Panc1 (cell line): ENCODE measurements at regions not wholly inside any gene's neighbourhood (a gene's known extent, or its start where the extent isn't known, plus 50 kb on each side); places are given as distances from the start of the nearest gene placed in this dataset.

Experiments used
- ATAC-seq: fragments of 200-7000 bp; cut with Tn5 transposase; 2 replicates; pipeline ENCODE4 v1.9.1; 2020; ENCODE audit warnings: mild to moderate bottlenecking, moderate library complexity
- BruUV-seq: library from RNA; stranded (reverse); fragments of 400-500 nt; replicated peaks from 2 replicates; lab custom pipeline; 2021; lab: Mats Ljungman, UMichigan
- CTCF ChIA-PET: fragments of 300-600 bp; sonication (Branson Sonifier 250); formaldehyde crosslinking; loops from one replicate; lab custom pipeline; 2022; ENCODE audit warnings: antibody characterized with exemption; lab: Charles Lee
- POLR2A ChIA-PET: fragments of 300-600 bp; sonication (Branson Sonifier 250); formaldehyde crosslinking; loops from one replicate; lab custom pipeline; 2022; ENCODE audit warnings: antibody characterized with exemption; lab: Charles Lee
- DNase-seq: peaks from one replicate; pipeline ENCODE4 v3.0.0-alpha.2; 2010; ENCODE audit warnings: low read depth, low spot score
- H3K27ac ChIP-seq: 2 replicates; pipeline ENCODE4 v1.5.1; 2011; ENCODE audit warnings: mild to moderate bottlenecking, low read length, inconsistent platforms
- H3K27me3 ChIP-seq: fragments of 200-500 bp; sonication (Bioruptor generic); 2 replicates; pipeline ENCODE4 v1.6.0; 2014; ENCODE audit warnings: low read length, inconsistent platforms; ENCODE audit not compliant: control insufficient read depth, insufficient read depth
- H3K36me3 ChIP-seq: fragments of 200-500 bp; sonication (Bioruptor generic); 2 replicates; pipeline ENCODE4 v1.5.1; 2014; ENCODE audit warnings: inconsistent platforms, mild to moderate bottlenecking, low read length, moderate library complexity; ENCODE audit not compliant: control insufficient read depth, insufficient read depth
- H3K4me1 ChIP-seq: 2 replicates; pipeline ENCODE4 v1.5.1; 2011; ENCODE audit warnings: inconsistent platforms, mild to moderate bottlenecking, low read length, moderate library complexity; ENCODE audit not compliant: control insufficient read depth, insufficient read depth
- H3K4me3 ChIP-seq, 2 experiments: 2 replicates each; pipeline ENCODE4 v1.5.1; 2011 to 2012; ENCODE audit warnings: low read depth in 2 of 2, low read length in 2 of 2, mild to moderate bottlenecking in 2 of 2, inconsistent platforms in 1 of 2, moderate library complexity in 1 of 2
- H3K9me3 ChIP-seq: fragments of 200-500 bp; sonication (Bioruptor generic); 2 replicates; pipeline ENCODE4 v1.5.1; 2014; ENCODE audit warnings: low read depth, mild to moderate bottlenecking, inconsistent platforms, low read length, moderate library complexity; ENCODE audit not compliant: control insufficient read depth, insufficient read depth
- POLR2AphosphoS5 ChIP-seq: IDR thresholded peaks from 2 replicates; pipeline ENCODE4 v1.6.1; 2012; ENCODE audit warnings: mild to moderate bottlenecking, low read depth, low read length, moderate library complexity
- SIN3A ChIP-seq: IDR thresholded peaks from 2 replicates; pipeline ENCODE4 v1.6.1; 2012; ENCODE audit warnings: low read depth, mild to moderate bottlenecking, low read length, moderate library complexity, borderline replicate concordance; ENCODE audit not compliant: insufficient read depth
- TCF7L2 ChIP-seq: IDR thresholded peaks from 2 replicates; pipeline ENCODE4 v1.6.1; 2011; ENCODE audit warnings: mild to moderate bottlenecking, low read depth, low read length, inconsistent platforms
- in situ Hi-C: cut with HindIII; loops from 2 replicates; pipeline ENCODE4 v1.10.0; 2016; ENCODE audit warnings: low sequenced_read_pairs, low pct_unique_long_range_greater_than_20kb
- intact Hi-C: fragments of 100-400 bp; cut with micrococcal nuclease; formaldehyde crosslinking; loops from one replicate; pipeline ENCODE4 v1.10.0; 2022; ENCODE audit not compliant: unreplicated experiment
- TF ChIP-seq, protein P1 (sequence below), 2 experiments: IDR thresholded peaks; 2 replicates each; pipeline ENCODE4 v1.6.1; 2011 to 2012; ENCODE audit warnings: low read depth in 2 of 2, control low read depth in 1 of 2, low read length in 1 of 2, mild to moderate bottlenecking in 1 of 2, moderate library complexity in 1 of 2; ENCODE audit not compliant: insufficient read depth in 1 of 2
- TF ChIP-seq, protein P2 (sequence below): fragments of 450-650 bp; IDR thresholded peaks from 2 replicates; pipeline ENCODE4 v1.5.1; 2017; ENCODE audit warnings: mild to moderate bottlenecking

DNA sequence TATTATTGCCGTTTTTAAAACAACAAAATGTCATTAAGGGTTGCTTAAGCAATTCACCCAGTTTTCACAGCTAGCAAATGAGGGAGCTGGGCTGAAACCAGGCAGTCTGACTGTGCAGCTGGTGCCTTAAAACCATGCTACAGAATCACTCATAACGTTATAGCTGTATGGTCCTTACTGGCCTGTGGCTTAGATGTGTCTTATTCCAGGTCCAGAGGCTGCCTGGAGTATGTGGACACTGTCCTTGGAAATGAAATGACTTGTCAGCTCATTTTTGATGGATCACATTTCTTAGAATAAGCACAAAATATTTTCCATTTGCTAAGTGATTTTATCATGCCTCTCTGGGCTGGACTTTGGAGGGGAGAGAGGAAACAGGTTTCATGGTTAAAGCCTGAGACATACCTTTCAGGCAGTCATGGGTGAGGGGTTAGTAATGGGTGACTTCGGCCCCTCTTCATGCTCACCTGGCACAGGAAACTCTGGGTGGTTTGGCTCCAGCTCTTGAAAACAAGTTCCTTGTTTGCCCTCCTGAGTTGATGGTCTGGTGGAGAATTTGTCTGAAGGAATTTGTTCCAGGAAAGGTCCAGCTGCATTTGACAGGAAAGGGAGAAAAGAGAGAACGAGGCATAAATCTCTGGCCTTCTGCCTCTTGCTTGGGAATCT is 823.2 kb downstream of the DHX35 start:
- in situ Hi-C loops (no loop called here), intact Hi-C loops (no loop called here)
- BruUV-seq: no TSS peak
- Histone ChIP-seq H3K4me1 (no peaks in the 10 kb centered on the region), H3K9me3 (no peaks in the 10 kb centered on the region), H3K4me3 (no peak overlapping the region), H3K27ac (no peak overlapping the region), H3K36me3 (no peaks in the 10 kb centered on the region), H3K27me3 (no peaks in the 10 kb centered on the region)
- ChIA-PET POLR2A (no interaction called here), CTCF (no interaction called here)
- TF ChIP-seq, protein P1, sequence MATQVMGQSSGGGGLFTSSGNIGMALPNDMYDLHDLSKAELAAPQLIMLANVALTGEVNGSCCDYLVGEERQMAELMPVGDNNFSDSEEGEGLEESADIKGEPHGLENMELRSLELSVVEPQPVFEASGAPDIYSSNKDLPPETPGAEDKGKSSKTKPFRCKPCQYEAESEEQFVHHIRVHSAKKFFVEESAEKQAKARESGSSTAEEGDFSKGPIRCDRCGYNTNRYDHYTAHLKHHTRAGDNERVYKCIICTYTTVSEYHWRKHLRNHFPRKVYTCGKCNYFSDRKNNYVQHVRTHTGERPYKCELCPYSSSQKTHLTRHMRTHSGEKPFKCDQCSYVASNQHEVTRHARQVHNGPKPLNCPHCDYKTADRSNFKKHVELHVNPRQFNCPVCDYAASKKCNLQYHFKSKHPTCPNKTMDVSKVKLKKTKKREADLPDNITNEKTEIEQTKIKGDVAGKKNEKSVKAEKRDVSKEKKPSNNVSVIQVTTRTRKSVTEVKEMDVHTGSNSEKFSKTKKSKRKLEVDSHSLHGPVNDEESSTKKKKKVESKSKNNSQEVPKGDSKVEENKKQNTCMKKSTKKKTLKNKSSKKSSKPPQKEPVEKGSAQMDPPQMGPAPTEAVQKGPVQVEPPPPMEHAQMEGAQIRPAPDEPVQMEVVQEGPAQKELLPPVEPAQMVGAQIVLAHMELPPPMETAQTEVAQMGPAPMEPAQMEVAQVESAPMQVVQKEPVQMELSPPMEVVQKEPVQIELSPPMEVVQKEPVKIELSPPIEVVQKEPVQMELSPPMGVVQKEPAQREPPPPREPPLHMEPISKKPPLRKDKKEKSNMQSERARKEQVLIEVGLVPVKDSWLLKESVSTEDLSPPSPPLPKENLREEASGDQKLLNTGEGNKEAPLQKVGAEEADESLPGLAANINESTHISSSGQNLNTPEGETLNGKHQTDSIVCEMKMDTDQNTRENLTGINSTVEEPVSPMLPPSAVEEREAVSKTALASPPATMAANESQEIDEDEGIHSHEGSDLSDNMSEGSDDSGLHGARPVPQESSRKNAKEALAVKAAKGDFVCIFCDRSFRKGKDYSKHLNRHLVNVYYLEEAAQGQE (IDR thresholded peaks at IDR 0.05; ENCODE audit: insufficient read depth in 1 of 2, low read depth in 2 of 2, low read length in 1 of 2): no peak
- TF ChIP-seq SIN3A (no peak), POLR2AphosphoS5 (no peak), TCF7L2 (no peak)
- TF ChIP-seq, protein P2, sequence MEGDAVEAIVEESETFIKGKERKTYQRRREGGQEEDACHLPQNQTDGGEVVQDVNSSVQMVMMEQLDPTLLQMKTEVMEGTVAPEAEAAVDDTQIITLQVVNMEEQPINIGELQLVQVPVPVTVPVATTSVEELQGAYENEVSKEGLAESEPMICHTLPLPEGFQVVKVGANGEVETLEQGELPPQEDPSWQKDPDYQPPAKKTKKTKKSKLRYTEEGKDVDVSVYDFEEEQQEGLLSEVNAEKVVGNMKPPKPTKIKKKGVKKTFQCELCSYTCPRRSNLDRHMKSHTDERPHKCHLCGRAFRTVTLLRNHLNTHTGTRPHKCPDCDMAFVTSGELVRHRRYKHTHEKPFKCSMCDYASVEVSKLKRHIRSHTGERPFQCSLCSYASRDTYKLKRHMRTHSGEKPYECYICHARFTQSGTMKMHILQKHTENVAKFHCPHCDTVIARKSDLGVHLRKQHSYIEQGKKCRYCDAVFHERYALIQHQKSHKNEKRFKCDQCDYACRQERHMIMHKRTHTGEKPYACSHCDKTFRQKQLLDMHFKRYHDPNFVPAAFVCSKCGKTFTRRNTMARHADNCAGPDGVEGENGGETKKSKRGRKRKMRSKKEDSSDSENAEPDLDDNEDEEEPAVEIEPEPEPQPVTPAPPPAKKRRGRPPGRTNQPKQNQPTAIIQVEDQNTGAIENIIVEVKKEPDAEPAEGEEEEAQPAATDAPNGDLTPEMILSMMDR: no peak
- ATAC-seq: no peak
- no peak for DNase-seq

DNA sequence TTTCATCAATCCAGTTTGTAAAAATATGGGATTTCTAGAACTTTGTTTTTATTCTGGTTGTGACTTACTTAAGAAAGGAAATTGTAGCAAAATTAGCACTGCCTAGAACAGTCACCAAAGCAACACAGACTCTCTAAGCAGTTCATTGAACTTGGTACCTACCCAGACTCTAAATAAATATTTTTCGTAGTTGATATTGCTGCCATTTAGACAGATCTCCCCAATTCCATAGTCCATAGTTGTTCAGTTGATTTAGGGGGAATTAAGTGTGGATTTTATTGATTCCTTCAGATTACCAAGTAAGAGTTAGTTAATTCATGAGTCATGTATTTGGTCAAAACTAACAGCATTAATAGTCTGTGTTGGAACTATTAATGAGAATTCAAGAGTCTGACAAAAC is 822.5 kb downstream of the DHX35 start:
- Histone ChIP-seq H3K4me3 (no peak overlapping the region), H3K4me1 (no peaks in the 10 kb centered on the region), H3K27me3 (no peaks in the 10 kb centered on the region), H3K27ac (no peak overlapping the region), H3K9me3 (no peaks in the 10 kb centered on the region), H3K36me3 (no peaks in the 10 kb centered on the region)
- TF ChIP-seq, protein P2: no peak
- TF ChIP-seq TCF7L2 (no peak), POLR2AphosphoS5 (no peak), SIN3A (no peak)
- TF ChIP-seq, protein P1 (IDR thresholded peaks at IDR 0.05; ENCODE audit: insufficient read depth in 1 of 2, low read depth in 2 of 2, low read length in 1 of 2): no peak
- DNase-seq (no peak), ATAC-seq (no peak)
- in situ Hi-C loops (no loop called here), intact Hi-C loops (no loop called here)
- ChIA-PET CTCF (no interaction called here), POLR2A (no interaction called here)
- BruUV-seq: no TSS peak
